HuH-7 (cell line): ENCODE measurements at regions not wholly inside any gene's neighbourhood (a gene's known extent, or its start where the extent isn't known, plus 50 kb on each side); places are given as distances from the start of the nearest gene placed in this dataset.
"Not testable (repeated sequence)": the region's sequence is repeated elsewhere in the genome, so short reads cannot be mapped to it uniquely, and the experiment has no call there.

Experiments used
- DNase-seq: peaks from one replicate; pipeline ENCODE4 v3.0.0; 2011; ENCODE audit warnings: low spot score

DNA sequence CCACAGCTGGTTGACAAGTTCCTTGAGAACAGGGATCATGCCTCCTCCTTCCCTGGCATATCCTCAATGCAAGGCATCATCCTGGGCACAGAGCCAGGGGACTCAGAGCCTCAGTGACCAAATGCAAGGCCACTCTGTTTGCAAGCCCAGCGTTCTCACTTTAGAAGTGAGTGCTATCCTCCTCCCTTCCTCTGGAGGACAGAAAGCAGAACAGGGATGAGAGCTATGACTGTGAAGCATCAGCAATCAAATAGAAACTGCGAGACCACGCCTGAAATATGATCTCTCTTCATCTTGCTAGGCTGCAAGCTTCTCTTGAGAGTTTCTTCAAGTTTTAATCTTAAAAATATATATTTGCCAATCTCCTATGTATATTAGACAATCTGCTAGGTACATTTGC lies 119.8 kb downstream of the LRATD1 start:
- DNase-seq = no peak

DNA sequence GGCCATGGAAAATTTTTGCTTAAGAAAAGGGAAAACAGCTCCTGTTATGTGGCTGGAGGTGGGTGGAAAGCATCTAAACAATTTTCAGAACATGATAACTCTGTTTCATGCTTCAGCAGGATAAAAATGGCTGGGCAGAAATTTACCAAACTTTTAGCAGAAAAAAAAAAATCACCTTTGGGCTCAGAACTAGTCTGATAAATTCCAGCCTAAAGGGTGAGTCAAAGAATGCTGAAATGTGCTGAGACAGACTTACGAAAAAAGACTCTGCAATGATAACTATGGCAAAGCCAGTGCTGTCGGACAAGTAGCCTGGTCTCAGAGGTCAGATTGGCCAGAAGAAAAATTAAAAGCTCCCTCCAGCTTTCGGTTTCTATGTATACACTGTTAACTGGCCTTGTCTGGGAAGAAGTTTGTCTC lies 123.6 kb downstream of the LRATD1 start:
- no peak for DNase-seq

GRCh38 chr2:14756981-14757657 lies 124.6 kb downstream of the LRATD1 start:
- no peak for DNase-seq

DNA sequence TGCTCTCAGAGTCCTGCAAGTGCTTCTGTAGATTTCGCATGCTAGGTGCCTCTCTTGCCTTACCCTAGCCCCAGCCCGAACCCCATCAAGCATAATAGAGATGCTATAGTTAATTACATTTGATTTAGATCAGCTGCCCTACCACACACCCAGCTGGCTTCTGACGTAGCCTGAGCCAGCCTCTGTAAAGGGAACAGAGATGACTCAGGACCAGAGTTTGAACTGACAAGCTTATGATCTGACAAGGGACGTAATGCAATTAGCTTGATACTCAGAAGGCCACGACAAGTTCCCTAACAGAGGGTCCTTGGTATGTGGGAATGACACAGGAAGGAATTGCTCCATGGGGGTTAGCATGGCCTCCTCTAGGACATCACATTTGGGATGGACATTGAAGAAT lies 126.6 kb downstream of the LRATD1 start:
- DNase-seq = no peak

DNA sequence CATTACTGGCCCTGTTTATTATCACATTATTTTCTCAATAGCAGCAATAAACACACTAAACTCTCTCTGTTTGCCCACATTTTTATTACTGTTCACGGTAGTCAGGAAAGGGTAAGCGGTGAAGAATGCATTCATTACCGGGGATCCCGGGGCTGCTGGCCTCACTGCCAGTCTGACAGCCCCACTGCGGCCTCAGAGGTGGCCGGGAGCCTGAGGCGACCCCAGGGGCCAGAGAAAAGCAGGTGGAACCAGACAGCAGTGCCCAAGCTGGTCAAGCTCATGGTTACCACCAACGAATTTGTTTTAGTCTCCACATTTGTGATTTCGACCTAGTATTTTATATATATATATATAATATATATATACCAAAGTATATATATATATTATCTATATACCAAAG lies 127.7 kb downstream of the LRATD1 start:
- DNase-seq = no peak

- DNase-seq = no peak
Measured at GRCh38 chr2:14761118-14761517, 128.6 kb downstream of the LRATD1 start.

DNA sequence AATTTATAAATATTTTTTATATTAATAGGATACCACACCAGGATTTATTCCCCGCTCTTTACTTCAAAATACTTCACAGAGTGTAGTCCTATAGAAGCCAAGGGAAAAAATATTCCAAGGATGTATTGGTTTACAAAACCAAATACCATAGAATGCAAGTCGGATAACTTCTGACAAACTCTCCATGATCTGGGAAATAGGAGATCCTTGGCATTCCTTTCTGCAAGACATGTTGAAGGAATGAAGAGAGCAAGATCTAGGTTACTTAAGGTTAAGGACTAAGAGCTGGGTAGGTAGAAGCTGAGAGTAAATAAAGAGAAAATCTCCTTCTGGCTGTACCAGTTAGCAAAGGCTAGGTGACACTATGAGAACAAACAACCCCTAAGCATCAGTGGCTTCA lies 141.2 kb downstream of the LRATD1 start:
- no peak for DNase-seq

DNA sequence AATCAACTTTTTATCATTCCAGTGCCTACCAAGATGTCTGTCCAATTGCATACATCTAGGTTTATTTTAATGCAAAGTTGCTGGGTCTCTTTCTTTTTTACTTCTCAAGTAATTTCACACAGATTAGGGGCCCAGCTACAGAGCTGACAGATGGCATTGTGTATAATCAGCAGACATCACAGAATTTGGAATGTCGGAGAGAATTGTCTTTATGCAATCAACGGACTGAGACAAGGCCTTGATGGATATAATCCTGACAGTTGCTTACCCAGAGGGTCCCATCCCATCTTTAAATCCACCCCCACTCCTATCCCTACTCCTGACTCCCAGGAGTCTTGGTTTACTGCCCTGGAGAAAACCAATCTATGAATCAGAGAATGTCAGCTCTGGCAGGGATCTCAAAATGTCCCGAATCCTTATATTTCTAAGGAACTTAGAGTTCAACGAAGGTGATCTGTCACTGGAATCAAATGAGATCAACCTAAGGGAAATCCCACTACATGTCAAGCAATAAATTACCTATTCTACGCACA lies 142.0 kb downstream of the LRATD1 start:
- DNase-seq = no peak

DNA sequence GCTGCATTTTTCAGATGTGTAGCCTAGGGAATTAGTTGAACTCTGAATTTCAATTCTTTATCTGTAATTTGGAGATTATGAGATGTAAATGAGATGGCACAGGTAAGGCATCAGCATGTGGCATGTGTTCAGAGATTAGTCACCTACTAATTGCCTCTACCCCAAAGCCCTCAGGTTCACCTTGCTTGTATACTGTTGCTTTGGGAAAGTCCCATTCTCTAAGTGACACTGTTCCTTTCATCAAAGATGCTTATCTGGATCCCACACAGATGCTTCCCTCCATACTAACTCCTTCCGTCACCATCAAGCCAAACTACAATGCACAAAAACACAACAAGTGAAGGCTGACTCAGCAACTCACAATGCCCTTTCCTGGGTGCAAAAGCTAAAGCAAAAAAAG lies 143.7 kb downstream of the LRATD1 start:
- DNase-seq = no peak

- DNase-seq = no peak
Measured at GRCh38 chr2:14778015-14778414, 145.5 kb downstream of the LRATD1 start.

DNA sequence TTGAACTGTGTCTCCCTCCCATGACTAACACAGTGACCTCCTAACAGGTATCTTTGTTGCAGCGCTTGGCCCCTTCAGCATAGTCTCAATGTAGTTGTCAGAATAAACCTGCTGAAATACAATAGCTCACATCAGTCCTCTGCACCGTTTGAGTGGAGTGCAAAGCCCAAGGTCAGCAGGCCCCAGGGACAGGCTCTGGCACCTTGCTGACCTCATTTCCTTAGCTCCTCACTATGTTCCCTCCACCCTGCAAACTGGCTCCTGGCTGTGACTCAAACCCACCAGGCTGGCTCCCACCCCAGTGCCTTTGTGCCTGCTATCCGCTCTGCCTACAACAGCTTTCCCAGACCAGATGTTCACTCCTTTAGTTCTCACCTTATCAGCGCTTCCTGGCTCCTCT lies 146.7 kb downstream of the LRATD1 start:
- DNase-seq = no peak

GRCh38 chr2:14781142-14781541 lies 148.6 kb downstream of the LRATD1 start:
- no peak for DNase-seq

DNA sequence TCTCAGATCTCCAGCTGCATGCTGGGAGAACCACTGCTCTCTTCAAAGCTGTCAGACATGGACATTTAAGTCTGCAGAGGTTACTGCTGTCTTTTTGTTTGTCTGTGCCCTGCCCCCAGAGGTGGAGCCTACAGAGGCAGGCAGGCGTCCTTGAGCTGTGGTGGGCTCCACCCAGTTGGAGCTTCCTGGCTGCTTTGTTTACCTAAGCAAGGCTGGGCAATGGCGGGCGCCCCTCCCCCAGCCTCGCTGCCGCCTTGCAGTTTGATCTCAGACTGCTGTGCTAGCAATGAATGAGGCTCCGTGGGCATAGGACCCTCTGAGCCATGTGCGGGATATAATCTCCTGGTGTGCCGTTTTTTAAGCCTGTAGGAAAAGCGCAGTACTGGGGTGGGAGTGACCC lies 156.3 kb downstream of the LRATD1 start:
- DNase-seq = not testable (repeated sequence)

DNA sequence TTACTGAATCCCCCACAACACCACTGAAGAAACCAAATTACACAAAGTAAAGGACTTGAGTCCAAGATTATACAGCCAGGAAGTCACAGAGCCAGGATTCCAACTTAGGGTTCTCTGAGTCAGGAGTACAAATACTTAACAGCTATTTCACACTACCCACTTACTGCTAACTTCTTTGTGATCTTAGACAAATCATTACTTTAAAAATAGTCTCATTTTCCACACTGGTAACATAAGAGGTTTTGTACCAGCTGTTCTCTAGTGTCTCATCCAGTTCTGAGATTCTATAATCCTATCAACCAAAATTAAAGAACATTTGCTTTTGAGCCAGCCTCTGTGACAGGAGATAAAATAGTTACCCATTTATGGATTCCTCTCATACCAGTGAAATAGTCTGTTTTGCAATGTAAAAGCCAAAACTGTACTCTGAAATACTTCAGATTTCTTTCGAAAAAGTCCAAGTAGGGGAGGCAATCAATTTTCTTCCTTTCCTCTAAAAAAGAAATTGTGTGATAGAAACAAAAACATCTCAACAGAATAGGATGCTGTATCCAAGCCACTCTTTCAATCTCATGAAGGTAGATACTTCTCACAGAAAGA lies 157.6 kb downstream of the LRATD1 start:
- DNase-seq = no peak

DNA sequence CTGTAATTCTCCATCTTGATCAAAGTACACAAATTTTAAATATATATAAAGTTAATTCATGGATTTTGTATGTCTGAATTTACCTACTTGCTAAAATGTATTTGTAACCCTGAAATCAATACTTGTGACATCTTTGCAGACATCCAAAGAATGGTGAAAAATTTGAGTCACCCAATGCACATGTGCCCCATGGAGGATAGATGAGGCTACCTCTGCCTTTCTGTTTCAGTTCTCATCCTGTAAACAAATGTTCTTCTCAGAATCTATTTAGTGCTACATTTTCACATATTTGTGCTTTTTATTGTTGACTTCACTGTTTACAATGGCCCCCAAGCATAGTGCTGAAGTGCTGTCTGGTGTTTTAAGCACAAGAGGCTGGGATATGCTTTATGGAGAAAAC lies 171.5 kb downstream of the LRATD1 start:
- no peak for DNase-seq

- no peak for DNase-seq
Measured at GRCh38 chr2:14804902-14805301, 172.4 kb downstream of the LRATD1 start.

- DNase-seq = no peak
Measured at GRCh38 chr2:14806613-14807012, 174.1 kb downstream of the LRATD1 start.

DNA sequence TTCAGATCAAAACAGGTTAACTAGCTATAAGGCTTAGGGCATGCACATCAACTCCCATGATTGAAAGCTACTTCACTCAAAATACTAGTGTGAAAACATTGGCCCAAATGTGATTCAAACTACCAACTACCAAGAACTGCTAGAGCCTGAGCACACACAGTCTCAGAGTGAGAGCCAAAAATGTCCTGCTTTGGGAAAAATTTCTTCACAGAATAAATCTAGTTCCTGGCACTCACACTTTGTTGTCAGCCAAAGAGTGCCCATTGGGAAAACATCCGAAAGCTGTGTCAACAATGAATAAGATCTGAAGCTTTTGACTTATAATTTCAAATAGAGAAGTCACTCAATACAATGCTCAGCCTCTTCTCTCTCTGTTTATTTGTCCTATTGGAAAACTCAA lies 182.7 kb downstream of the LRATD1 start:
- DNase-seq = no peak

GRCh38 chr2:14816069-14817060 lies 183.8 kb downstream of the LRATD1 start:
- no peak for DNase-seq

DNA sequence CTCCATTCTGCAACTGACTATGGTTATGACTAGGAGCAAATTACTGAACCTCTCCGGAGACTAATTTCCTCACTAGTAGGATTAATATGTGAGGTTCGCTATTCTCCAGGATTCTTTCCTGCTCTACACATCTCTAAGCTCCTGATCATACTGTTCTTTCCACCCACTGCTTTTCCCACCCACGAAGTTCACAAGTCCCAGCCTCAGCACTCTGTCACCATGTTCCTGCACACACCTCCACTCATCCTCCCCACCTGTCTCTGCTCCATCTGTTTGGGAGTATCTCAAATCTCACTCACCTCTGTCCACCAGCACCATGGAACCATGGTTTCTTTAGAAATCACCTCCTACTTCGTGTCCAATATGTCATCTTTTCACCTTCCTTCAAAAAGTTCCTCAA lies 185.3 kb downstream of the LRATD1 start:
- DNase-seq = no peak

GRCh38 chr2:14826518-14826917 lies 194.0 kb downstream of the LRATD1 start:
- DNase-seq = no peak

- DNase-seq = no peak
Measured at GRCh38 chr2:14827226-14828023, 194.9 kb downstream of the LRATD1 start.
